HEK293 (cell line): ENCODE measurements at regions not wholly inside any gene's neighbourhood (a gene's known extent, or its start where the extent isn't known, plus 50 kb on each side); places are given as distances from the start of the nearest gene placed in this dataset.

Source experiments
- CTCF ChIA-PET: fragments of 350-600 bp; formaldehyde crosslinking; extraction: SDS; loops from one replicate; lab custom pipeline; 2021; ENCODE audit warnings: antibody characterized with exemption; lab: Yijun Ruan, JAX
- POLR2A ChIA-PET: fragments of 300-600 bp; formaldehyde crosslinking; extraction: SDS; loops from one replicate; lab custom pipeline; 2020; ENCODE audit warnings: antibody characterized with exemption, inconsistent platforms; lab: Yijun Ruan, JAX
- H3K27ac ChIP-seq: fragments of 200-500 bp; sonication (Bioruptor generic); 2 replicates; pipeline ENCODE4 v1.5.1; 2014; ENCODE audit warnings: low read depth, low read length, control low read depth, inconsistent platforms; ENCODE audit errors: extremely low read depth
- H3K36me3 ChIP-seq, 2 experiments: fragments of 200-500 bp in 1 of 2; sonication (Bioruptor generic) in 1 of 2; 1 replicate in 1 of 2; 2 replicates in 1 of 2; pipeline ENCODE4 v1.5.1; 2014 to 2017; ENCODE audit warnings: inconsistent platforms in 2 of 2, low read length in 2 of 2; ENCODE audit not compliant: control insufficient read depth in 2 of 2, insufficient read depth in 1 of 2
- H3K4me1 ChIP-seq: fragments of 200-500 bp; sonication (Bioruptor generic); 2 replicates; pipeline ENCODE4 v1.5.1; 2014; ENCODE audit warnings: mild to moderate bottlenecking, low read length, inconsistent platforms; ENCODE audit not compliant: control insufficient read depth, insufficient read depth
- H3K4me3 ChIP-seq: 2 replicates; pipeline ENCODE4 v1.5.1; 2011; ENCODE audit warnings: low read depth, mild to moderate bottlenecking, control low read depth, low read length, moderate library complexity
- H3K9me3 ChIP-seq: fragments of 200-500 bp; sonication (Bioruptor generic); 2 replicates; pipeline ENCODE4 v1.5.1; 2014; ENCODE audit warnings: low read depth, low read length, inconsistent platforms; ENCODE audit not compliant: control insufficient read depth, insufficient read depth
- ATF2 ChIP-seq: fragments of 450-650 bp; formaldehyde crosslinking; IDR thresholded peaks from 2 replicates; pipeline ENCODE4 v1.5.1; 2016; ENCODE audit warnings: missing biosample characterization, missing genetic modification characterization, low read depth
- BCL11A ChIP-seq: fragments of 450-650 bp; formaldehyde crosslinking; IDR thresholded peaks from 2 replicates; pipeline ENCODE4 v1.5.1; 2016; ENCODE audit warnings: low read depth, missing biosample characterization, missing genetic modification characterization
- HOXD13 ChIP-seq: sonication (generic); formaldehyde crosslinking; IDR thresholded peaks from 2 replicates; pipeline ENCODE4 v1.8.0; 2022; ENCODE audit warnings: missing genetic modification reagents, borderline replicate concordance
- KLF8 ChIP-seq: fragments of 450-650 bp; formaldehyde crosslinking; IDR thresholded peaks from 2 replicates; pipeline ENCODE4 v1.5.1; 2016; ENCODE audit warnings: missing biosample characterization, missing genetic modification characterization
- MEIS1 ChIP-seq: sonication (generic); formaldehyde crosslinking; IDR thresholded peaks from 2 replicates; pipeline ENCODE4 v1.8.1; 2022; ENCODE audit warnings: missing genetic modification reagents, mild to moderate bottlenecking, borderline replicate concordance
- PRDM10 ChIP-seq: fragments of 450-650 bp; formaldehyde crosslinking; IDR thresholded peaks from 2 replicates; pipeline ENCODE4 v1.5.1; 2016; ENCODE audit warnings: missing biosample characterization, missing genetic modification characterization
- TSHZ1 ChIP-seq: fragments of 450-650 bp; formaldehyde crosslinking; IDR thresholded peaks from 2 replicates; pipeline ENCODE4 v1.5.1; 2016; ENCODE audit warnings: missing biosample characterization, missing genetic modification characterization, borderline replicate concordance
- ZBTB49 ChIP-seq: fragments of 450-650 bp; formaldehyde crosslinking; IDR thresholded peaks from 2 replicates; pipeline ENCODE4 v1.5.1; 2016; ENCODE audit warnings: missing biosample characterization, missing genetic modification characterization, low read depth
- ZNF132 ChIP-seq: fragments of 450-650 bp; formaldehyde crosslinking; IDR thresholded peaks from 2 replicates; pipeline ENCODE4 v1.5.1; 2017; ENCODE audit warnings: missing biosample characterization, missing genetic modification characterization, borderline replicate concordance
- ZNF140 ChIP-seq: fragments of 450-650 bp; formaldehyde crosslinking; IDR thresholded peaks from 2 replicates; pipeline ENCODE4 v1.5.1; 2016; ENCODE audit warnings: missing biosample characterization, missing genetic modification characterization
- ZNF19 ChIP-seq: fragments of 450-650 bp; formaldehyde crosslinking; IDR thresholded peaks from 2 replicates; pipeline ENCODE4; 2016; ENCODE audit warnings: missing biosample characterization, missing genetic modification characterization, low read depth
- ZNF529 ChIP-seq: fragments of 450-650 bp; formaldehyde crosslinking; IDR thresholded peaks from 2 replicates; pipeline ENCODE4 v1.5.1; 2017; ENCODE audit warnings: missing genetic modification characterization, missing biosample characterization; ENCODE audit not compliant: insufficient replicate concordance
- ZNF629 ChIP-seq: fragments of 450-650 bp; formaldehyde crosslinking; IDR thresholded peaks from 2 replicates; pipeline ENCODE4 v1.5.1; 2017; ENCODE audit warnings: missing biosample characterization, missing genetic modification characterization
- ZNF654 ChIP-seq: fragments of 450-650 bp; formaldehyde crosslinking; IDR thresholded peaks from 2 replicates; pipeline ENCODE4 v1.5.1; 2016; ENCODE audit warnings: low read depth, missing biosample characterization, missing genetic modification characterization
- ZNF677 ChIP-seq: fragments of 450-650 bp; IDR thresholded peaks from 2 replicates; pipeline ENCODE4 v1.5.0; 2018; ENCODE audit warnings: missing biosample characterization, mild to moderate bottlenecking, missing genetic modification characterization, moderate library complexity
- ZSCAN18 ChIP-seq: fragments of 450-650 bp; formaldehyde crosslinking; IDR thresholded peaks from 2 replicates; pipeline ENCODE4 v1.5.1; 2016; ENCODE audit warnings: missing biosample characterization, missing genetic modification characterization

- ChIA-PET CTCF (no interaction called here), POLR2A (no interaction called here)
- no peak overlapping the region for H3K4me3 ChIP-seq
- no peaks in the 10 kb centered on the region for H3K9me3 ChIP-seq
- H3K27ac ChIP-seq = no peak overlapping the region
- H3K36me3 ChIP-seq = no peaks in the 10 kb centered on the region
- no peak for TF ChIP-seq ZNF140 (tag by site-specific recombination)
- TF ChIP-seq ZNF529 (tag by site-specific recombination) = no peak
- TF ChIP-seq HOXD13 = no peak
- TF ChIP-seq ATF2 (tag by site-specific recombination) = no peak
- TF ChIP-seq ZNF629 (tag by site-specific recombination) = no peak
- no peak for TF ChIP-seq KLF8
- no peak for TF ChIP-seq BCL11A (tag by site-specific recombination)
- TF ChIP-seq ZNF132 (tag by site-specific recombination) = no peak
- no peak for TF ChIP-seq MEIS1 (CRISPR knock-in tag)
- TF ChIP-seq ZNF19 (tag by site-specific recombination) = no peak
- TF ChIP-seq TSHZ1 = no peak
- no peak for TF ChIP-seq ZNF677 (tag by site-specific recombination)
- no peak for TF ChIP-seq ZNF654 (tag by site-specific recombination)
- no peak for TF ChIP-seq PRDM10 (tag by site-specific recombination)
- no peak for TF ChIP-seq ZSCAN18
- TF ChIP-seq ZBTB49 = no peak
- no peaks in the 10 kb centered on the region for H3K4me1 ChIP-seq
Observed at GRCh38 chr11:41955635-41956400, 496.4 kb upstream of the LRRC4C start.
